GM21786 (cell line): ENCODE measurements at regions not wholly inside any gene's neighbourhood (a gene's known extent, or its start where the extent isn't known, plus 50 kb on each side); places are given as distances from the start of the nearest gene placed in this dataset.
"Not testable (repeated sequence)": the region's sequence is repeated elsewhere in the genome, so short reads cannot be mapped to it uniquely, and the experiment has no call there.

Source experiments
- ATAC-seq: cut with Tn5 transposase; IDR thresholded peaks from one replicate; pipeline ENCODE4 v1.9.1; 2021; ENCODE audit not compliant: unreplicated experiment

DNA sequence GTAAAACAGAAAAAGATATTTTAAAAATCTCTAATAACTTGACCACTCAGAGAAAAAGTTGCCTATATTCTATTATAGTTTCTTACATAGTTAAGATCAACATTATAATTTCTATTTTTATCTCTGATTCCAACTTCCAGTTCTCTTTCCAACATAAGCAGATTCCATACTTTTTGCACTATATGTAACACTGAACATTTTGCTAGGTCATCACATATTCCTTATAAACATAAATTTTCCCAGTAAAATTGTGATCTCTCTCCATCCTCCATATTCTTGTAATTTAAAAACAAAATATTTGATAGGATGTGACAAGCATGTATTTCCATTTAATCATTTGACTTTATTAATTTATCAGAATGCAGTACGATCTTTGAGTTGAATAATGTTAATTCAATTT is 170.4 kb upstream of the THSD7A start:
- no peak for ATAC-seq

DNA sequence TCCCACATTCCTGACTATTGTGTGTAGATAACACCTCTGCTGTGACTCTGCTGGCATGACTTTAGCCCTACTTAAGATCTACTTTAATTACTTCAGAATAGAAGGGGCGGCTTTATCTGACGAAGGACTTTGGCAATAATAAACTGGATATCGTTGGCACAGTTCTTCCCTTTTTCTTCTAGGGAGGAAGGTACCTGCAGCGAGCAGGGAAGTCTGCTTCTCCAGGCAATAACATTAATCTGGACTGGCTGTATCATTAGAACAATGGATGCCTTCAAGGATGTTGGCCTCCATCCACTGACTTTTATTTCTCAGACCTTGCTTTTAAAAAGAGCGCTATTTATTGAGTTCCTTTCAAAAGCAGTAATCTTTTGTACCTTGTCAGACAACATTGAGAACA is 172.6 kb upstream of the THSD7A start:
- ATAC-seq = no peak

DNA sequence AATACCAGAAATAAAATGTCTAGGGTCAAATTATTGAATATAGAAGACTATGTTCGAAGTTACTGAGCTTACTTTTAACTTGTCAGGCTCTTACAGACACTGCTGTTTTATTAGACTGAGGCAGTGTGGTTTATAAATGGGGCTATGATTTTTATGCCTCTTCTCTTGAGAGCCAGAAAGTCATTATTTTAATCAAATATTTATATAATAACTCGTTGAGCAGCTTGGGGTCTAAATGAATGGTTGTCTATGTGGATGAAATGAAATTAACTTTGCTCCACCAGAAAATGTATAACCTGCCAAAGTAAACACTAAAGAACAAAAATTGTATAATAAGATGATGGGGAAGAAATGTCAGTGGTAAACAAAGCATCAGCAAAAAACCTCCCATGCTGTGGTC is 175.6 kb upstream of the THSD7A start:
- ATAC-seq = no peak

DNA sequence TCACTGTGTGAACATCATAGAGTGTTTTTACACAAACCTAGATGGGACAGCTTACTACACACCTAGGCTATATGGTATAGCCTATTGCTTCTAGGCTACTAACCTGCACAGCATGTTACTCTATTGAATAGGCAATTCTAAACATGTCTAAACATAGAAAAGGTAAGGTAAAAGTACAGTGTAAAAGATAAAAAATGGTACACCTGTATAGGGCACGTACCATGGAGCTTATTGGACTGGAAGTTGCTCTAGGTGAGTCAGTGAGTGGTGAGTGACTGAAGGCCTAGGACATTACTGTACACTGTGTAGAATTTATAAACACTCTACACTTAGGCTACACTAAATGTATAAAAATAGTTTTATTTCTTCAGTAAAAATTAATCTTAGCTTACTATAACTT is 182.0 kb upstream of the THSD7A start:
- no peak for ATAC-seq

DNA sequence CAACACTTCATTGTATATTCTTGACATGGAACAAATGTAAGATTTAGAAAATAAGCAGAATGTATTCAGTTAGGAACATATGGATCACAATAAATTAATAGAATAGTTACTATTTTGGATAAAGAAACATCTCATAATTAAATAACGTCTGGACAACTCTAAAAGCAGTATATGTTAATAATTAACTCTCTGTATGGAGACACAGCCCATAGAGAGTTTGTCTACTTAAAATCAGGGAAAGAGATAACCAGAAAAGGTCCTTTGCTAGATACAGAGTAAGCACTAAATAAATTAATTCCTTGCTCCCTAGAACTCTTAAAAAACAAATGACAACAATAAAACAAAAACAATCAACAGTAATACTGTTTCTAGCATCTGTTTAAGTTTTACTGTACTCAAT is 184.4 kb upstream of the THSD7A start:
- no peak for ATAC-seq

DNA sequence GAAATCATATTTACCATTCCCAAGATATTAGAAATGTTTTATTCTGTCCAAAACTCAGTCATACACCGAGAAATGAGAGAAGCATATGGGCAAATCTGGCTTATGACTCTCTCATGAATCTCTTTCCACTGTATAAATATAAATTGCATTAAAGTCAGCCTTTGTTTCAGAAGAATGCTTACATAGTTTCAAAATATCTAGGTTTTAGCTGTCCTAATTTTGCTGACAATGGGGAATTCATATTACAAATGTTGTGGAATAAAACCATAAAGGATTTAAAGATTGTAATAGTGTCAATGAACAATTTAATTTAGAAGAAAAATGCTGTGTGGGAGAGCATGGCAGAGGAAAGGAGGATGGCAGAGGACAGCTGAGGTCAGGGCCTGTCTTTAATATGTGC is 185.0 kb upstream of the THSD7A start:
- ATAC-seq = no peak

DNA sequence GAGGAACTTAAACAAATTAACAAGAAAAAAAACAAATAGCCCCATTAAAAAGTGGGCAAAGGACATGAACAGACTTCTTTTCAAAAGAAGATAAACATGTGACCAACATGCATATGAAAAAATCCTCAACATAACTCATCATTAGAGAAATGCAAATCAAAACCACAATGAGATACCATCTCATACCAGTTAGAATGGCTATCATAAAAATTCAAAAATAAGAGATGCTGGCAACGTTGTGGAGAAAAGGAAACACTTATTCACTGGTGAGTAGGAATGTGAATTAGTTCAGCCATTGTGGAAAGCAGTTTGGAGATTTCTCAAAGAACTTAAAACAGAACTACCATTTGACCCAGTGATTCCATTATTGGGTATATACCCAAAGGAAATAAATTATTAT is 189.1 kb upstream of the TMEM106B start:
- ATAC-seq = not testable (repeated sequence)

DNA sequence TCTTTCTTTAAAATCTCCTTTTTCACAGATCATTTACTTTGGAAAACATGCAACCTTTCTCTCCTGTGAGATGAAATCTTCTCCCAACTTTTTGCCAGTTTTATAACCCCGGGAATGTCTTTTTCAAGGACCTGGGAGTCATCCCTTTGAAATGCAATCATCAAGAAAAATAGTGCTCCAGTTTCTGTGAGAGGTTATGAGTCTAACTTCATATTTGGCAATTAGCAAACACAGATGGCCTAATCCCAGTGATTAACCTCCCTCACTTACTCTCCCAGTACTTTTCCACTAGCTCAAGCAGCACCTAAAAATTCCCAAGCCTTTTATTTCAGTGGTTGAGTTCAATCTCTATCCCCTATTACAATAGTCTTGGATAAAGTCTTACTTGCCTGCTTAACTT is 185.8 kb upstream of the TMEM106B start:
- no peak for ATAC-seq

DNA sequence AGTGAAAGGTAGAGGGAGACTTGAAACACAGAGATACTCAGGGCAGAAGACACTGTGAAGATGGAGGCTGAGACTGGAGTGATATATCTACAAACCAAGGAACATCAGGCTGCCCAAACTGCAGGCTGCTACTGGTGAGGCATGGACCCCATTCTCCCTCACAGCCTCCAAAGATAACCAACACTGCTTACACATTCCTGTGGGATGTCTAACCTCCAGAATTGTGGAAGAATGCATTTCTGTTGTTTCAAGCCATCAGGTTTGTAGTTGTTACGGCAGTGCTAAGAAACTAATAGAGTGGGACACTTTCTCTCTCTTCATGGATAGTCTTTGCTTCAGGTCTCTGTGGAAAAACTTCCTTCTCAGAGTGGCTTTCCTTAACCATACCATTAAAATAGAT is 182.6 kb upstream of the TMEM106B start:
- no peak for ATAC-seq

DNA sequence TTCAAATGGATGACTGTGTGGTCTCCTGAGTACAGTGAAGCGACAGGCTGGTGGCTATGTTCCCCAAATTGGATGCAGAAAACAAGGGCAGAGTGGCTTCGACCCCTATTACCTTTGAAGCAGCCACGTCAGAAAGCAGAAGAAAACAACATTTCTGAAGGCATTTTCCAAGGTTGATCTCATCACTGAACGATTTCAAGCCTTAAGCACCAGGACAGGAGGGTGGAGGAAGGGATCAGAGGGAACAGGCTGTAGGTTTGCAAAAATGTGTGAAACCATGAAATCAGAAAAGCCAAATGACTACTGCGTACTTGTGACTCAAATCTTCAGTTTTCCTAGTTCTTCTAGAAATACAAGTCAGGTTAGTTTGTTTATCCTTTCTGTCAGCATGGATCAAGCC is 181.0 kb upstream of the TMEM106B start:
- no peak for ATAC-seq

DNA sequence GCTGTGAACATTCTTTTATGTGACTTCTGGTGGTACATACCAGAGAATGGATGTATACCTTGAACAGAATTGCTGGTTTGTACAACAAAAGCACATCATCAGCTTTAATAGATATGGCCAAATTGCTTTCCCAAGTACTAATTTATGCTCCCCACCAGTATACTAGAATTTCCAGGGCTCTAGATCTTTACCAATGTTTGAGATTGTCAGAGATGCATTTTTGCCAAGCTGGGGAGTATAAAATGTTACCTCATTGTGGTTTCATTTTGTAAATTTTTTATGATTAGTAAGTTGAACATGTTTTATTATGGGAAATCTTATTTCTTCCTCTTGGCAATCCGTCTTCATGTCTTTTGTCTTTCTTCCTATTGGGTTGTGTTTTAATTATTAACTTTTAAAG is 179.9 kb upstream of the TMEM106B start:
- ATAC-seq = no peak

DNA sequence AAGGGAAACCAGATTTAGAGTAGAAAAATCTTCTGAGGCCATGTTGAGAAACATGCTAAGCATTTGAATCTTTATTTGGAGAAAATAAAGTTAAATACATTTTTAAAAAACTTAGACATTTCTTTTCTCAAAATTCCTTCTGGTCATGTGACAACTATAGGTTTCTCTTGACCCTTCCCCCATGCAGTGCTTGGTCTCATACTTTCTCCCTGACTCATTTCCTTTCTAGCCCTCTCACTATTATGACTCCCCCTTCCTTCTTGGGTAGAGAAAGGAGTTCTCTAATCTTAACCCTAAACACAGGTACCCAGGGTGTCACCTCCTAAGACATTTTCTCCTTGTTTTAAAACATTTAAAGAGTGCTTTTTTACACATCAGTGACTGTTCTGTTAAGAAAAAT is 179.5 kb upstream of the TMEM106B start:
- no peak for ATAC-seq

DNA sequence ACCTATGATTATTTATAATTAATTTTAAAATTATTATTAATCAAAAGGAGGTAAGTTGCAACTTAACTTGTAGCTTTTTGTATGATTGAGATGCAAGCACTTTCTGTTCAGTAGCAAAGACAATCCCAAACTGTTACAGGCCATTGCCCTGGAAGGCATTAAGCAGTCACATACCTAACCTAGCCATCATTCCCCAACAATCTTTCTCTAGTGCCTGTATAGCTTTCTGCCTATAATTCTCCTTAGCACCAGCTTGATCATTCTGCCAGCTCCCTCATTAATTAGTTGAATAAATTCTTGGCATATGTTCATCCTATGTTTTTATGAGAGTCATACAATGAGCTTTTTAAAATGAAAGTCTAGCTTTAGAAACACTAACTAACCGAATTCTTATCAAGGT is 178.9 kb upstream of the TMEM106B start:
- ATAC-seq = no peak

DNA sequence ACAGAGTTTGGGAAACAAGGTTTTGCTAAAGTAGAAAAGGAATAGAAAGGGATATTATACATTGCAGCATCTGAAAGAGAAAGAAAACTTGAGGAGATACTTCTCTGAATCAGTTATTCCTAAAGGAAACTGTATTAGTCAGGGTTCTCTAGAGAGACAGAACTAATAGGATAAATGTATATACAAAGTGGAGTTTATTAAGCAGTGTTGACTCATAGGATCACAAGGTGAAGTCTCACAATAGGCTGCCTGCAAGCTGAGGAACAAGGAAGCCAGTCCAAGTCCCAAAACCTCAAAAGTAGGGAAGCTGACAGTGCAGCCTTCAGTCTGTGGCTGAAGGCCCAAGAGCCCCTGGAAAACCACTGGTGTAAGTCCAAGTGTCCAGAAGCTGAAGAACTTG is 167.6 kb upstream of the TMEM106B start:
- not testable (repeated sequence) for ATAC-seq

DNA sequence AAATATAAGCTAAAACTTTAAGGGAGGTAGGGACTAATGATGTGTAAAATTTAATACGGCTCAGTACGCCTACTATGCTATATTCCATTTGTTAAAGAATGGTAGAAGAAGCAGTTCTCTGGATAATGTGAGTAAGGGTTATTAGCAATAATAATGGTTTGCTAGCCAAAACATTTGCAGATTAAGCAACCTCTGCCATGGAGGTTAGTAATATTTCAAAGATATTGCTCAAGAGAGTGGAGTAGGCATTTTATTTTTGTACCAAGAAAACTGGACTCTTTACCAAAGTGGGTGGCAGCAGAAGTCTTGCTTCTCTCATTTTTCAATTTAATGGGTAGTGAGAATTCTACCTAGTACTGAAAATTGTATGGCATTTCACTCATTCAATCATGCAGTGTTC is 158.9 kb upstream of the TMEM106B start:
- ATAC-seq = no peak

DNA sequence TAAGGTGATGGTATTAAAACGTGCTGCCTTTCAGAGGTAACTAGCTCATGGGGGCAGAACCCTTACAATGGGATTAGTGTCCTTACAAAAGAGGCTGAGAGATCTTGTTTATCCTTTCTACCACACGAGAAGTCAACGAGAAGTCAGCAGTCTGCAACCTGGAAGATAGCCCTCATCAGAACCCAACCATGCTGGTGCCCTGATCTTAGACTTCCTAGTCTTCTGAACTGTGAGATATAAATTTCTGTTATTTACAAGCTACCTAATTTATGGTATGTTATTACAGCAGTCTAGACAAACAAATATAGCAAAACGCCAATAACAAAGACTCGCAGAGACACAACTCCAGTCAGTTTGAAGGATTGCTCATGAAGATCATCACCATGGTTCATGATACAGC is 157.5 kb upstream of the TMEM106B start:
- no peak for ATAC-seq

DNA sequence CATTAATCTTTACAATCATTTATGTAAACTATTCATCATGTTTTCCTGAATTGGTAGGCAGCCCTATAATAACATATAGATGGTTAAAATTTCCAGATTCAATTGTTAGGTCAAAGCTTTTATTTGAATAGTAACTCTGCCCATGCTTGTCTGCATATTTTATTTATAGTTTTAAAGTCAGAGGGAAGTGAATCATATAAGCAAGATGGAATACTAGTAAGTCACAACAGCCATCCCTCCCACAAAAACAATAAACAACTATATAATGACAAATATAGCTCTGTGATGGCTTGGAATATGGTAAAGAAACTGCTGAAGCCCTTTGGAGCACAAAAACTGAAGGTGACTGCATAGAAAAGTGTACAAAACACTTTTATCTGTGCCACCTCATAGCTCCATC is 156.3 kb upstream of the TMEM106B start:
- ATAC-seq = no peak

DNA sequence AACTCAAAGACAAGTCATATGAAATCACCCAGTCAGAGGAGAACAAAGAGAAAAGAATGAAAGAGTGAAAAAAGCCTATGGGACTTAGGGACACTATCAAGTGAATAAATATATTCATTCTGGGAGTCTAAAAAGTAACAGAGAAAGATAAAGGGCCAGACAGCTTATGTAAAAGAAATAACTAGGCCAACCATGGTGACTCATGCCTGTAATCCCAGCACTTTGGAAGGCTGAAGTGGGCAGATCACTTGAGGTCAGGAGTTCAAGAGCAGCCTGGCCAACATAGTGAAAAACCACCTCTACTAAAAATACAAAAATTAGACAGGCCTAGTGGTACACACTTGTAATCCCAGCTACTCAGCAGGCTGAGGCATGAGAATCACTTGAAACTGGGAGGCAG is 154.7 kb upstream of the TMEM106B start:
- no peak for ATAC-seq

DNA sequence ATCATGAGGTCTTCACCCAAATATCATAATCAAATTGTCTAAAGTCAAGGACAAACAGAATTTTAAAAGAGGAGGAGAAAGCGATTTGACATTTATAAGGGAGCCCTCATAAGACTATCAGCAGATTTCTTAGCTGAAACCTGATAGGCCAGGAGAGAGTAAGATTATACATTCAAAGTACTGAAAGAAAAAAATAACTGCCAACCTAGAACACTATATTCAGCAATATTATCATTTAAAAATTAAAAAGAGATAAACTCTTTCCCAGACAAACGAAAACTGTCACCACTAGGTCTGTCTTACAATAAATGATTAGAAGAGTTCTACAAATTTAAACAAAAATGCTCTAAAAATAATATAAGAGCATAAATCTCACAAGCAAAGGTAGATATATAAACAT is 154.1 kb upstream of the TMEM106B start:
- ATAC-seq = no peak

DNA sequence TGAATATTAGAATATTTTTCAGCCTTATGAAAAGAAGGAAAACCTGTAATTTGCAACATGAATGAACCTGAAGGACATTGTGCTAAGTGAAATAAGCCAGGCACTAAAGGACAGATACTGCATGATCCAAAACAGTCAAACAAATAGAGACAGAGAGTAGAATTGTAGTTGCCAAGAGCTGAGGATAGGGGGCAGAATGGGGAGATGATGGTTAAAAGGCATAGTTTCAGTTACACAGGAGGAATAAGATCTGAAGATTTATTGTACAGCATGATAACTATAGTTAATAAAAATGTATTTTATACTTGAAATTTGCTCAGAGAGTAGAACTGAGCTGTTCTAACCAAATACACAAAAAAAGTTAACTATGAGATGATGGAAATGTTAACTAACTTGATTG is 149.0 kb upstream of the TMEM106B start:
- ATAC-seq = no peak

DNA sequence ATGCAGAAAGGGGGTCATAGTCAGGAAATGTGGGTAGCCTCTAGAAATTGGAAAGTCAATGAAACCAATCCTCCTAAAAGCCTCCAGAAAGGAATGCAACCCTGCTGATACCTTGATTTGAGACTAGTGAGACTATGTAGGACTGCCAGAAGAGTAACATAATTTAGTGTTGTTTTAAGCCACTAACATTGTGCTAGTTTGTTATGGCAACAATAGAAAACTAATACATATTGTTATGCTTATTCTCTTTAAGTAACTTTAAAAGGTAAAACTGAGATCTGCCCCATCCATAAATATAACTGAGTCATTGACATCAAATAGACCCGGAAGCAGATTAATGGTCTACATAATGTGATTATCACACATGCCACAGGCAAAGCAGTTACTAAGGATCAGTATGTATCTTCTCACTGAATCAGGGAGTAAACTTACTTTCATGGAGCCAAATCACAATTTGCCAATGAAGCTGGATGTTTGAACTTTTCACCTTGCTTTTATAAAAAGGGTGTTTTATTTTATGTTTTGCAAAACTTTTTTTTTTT is 146.4 kb upstream of the TMEM106B start:
- no peak for ATAC-seq

DNA sequence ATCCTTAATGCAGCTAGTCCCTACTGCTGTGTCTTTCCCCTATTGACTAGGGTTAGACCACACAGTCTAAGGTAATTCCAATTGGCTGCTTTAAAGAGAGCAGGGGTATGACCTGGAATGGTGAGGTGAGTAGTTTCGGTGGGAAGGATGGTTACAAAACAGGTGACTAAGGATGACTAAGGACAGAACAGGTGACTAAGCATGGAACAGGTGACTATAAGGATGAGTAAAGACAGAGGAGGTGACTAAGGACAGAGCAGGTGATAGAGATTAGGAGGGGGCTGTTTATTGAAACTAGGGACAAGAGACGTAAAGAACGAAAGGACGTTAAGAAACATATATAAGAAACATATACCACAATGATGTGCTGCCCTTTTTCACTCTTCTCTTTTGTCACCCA is 145.1 kb upstream of the TMEM106B start:
- ATAC-seq = no peak

DNA sequence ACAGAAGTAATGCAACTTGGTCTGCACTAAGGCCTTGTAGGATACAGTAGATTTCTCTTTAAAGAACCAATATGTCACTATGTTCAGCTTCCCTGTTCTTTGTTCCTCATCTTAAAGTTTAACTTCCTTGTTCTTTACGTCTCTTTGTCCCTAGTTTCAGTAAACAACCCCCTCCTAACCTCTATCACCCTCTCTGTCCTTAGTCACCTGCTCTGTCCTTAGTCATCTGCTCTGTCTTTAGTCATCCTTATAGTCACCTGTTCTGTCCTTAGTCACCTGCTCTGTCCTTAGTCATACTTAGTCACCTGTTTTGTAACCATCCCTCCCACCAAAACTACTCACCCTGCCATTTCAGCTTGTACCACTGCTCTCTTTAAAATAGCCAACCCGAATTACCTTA is 144.6 kb upstream of the TMEM106B start:
- ATAC-seq = no peak
